Muscle of leg (tissue), 3 donors: ENCODE measurements at regions not wholly inside any gene's neighbourhood (a gene's known extent, or its start where the extent isn't known, plus 50 kb on each side); places are given as distances from the start of the nearest gene placed in this dataset.
"Not testable (repeated sequence)": the region's sequence is repeated elsewhere in the genome, so short reads cannot be mapped to it uniquely, and the experiment has no call there.

Source experiments
- DNase-seq: peaks from one replicate; pipeline ENCODE4 v3.0.0; 2013
- H3K27ac ChIP-seq: one replicate; pipeline ENCODE4 v1.5.1; 2013; ENCODE audit warnings: mild to moderate bottlenecking, low read length, control low read depth
- H3K27me3 ChIP-seq: one replicate; pipeline ENCODE4 v1.6.1; 2013; ENCODE audit warnings: low read length; ENCODE audit not compliant: control insufficient read depth, insufficient read depth
- H3K36me3 ChIP-seq: one replicate; pipeline ENCODE4 v1.6.1; 2013; ENCODE audit warnings: low read length; ENCODE audit not compliant: control insufficient read depth, insufficient read depth
- H3K4me1 ChIP-seq: one replicate; pipeline ENCODE4 v1.6.1; 2013; ENCODE audit warnings: low read length; ENCODE audit not compliant: control insufficient read depth, insufficient read depth
- H3K4me3 ChIP-seq: one replicate; pipeline ENCODE4 v1.5.1; 2013; ENCODE audit warnings: low read length, control low read depth
- H3K9me3 ChIP-seq: replicated peaks from 2 replicates; pipeline ENCODE4 v1.6.1; 2013; ENCODE audit warnings: low read depth, low read length; ENCODE audit not compliant: control insufficient read depth
- WGBS: methylation state at CpG from one replicate; pipeline ENCODE4 v1.1.5; 2013; ENCODE audit warnings: missing lambda C conversion rate; ENCODE audit not compliant: insufficient coverage; 5-methylcytosine and 5-hydroxymethylcytosine counted together

- WGBS: no CpG with 5 or more reads among the region's 2 CpGs
- not testable (repeated sequence) for H3K27me3 ChIP-seq, H3K9me3 ChIP-seq, DNase-seq, H3K27ac ChIP-seq, H3K36me3 ChIP-seq, H3K4me1 ChIP-seq, H3K4me3 ChIP-seq
Measured at GRCh38 chr7:29699723-29700122, 106.6 kb upstream of the WIPF3 start.

DNA sequence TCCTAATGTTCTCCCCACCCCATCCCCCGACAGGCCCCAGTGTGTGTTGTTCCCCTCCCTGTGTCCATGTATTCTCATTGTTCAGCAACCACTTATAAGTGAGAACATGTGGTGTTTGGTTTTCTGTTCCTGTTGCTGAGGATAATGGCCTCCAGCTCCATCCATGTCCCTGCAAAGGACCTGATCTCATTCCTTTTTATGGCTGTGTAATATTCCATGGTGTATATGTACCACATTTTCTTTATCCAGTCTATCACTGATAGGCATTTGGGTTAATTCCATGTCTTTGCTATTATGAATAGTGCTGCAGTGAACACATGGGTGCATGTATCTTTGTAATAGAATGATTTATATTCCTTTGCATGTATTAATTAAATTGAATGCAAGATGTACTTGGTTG lies 104.8 kb upstream of the WIPF3 start:
- DNase-seq, H3K4me1 ChIP-seq, H3K9me3 ChIP-seq, H3K27ac ChIP-seq, H3K4me3 ChIP-seq, H3K36me3 ChIP-seq, H3K27me3 ChIP-seq: not testable (repeated sequence)
- WGBS: no CpG with 5 or more reads among the region's 1 CpG

DNA sequence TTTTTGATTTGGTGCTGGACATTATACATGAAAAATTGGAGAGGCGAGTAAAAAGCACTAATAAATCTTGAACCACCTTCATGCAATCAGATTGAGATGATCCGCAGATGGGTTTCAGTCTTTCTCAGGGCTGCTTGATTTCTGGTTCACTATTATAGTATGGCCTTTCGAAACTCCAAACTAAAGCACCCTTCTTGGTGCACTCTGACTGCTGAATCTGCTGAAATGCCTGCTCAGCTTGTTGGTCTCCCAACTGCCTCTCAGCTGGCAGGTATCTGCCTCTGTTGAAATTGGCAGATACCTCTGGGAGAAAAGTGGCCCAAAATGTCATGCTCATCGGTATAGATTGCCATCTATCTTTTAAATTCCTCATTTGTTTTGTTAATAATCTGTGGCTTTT lies 102.5 kb upstream of the WIPF3 start:
- not testable (repeated sequence) for DNase-seq, H3K4me3 ChIP-seq, H3K27me3 ChIP-seq, H3K4me1 ChIP-seq, H3K9me3 ChIP-seq, H3K36me3 ChIP-seq, H3K27ac ChIP-seq
- no CpG with 5 or more reads among the region's 4 CpGs for WGBS

- not testable (repeated sequence) for H3K27me3 ChIP-seq, H3K4me1 ChIP-seq, H3K4me3 ChIP-seq, H3K36me3 ChIP-seq, DNase-seq, H3K9me3 ChIP-seq, H3K27ac ChIP-seq
Measured at GRCh38 chr7:29709002-29709401, 97.3 kb upstream of the WIPF3 start.

DNA sequence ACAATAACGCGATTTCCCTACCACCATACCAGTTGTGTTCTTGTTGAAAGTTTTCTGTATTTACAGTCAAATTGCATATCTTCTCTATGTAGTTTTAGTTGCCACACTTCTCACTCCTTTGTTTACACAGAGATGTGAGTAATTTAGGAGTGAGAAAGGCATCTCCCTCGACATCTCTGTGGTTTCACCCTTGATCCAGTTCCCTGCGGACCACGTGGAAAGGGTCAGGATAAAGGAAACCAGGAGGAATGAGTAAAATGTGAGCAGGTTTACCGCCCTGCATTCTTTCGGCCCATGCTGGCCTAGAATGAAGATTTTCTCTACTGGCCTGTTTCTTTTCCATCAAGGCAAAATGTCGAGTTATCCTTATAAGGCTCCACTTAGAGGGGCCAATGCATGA lies 83.2 kb upstream of the WIPF3 start:
- H3K9me3 ChIP-seq, H3K4me3 ChIP-seq, H3K27ac ChIP-seq, H3K4me1 ChIP-seq, H3K27me3 ChIP-seq, H3K36me3 ChIP-seq: not testable (repeated sequence)
- 15% methylated on average over 3 of the region's 8 CpGs for WGBS
- DNase-seq: peak; percentile 4

GRCh38 chr7:29723599-29723998 lies 82.7 kb upstream of the WIPF3 start:
- Histone ChIP-seq H3K4me3 (no peak overlapping the region), H3K36me3 (no peaks in the 10 kb centered on the region), H3K27ac (no peak overlapping the region), H3K9me3 (no peaks in the 10 kb centered on the region), H3K27me3 (no peaks in the 10 kb centered on the region), H3K4me1 (no peaks in the 10 kb centered on the region)
- WGBS: 51% methylated on average over 5 of the region's 5 CpGs
- DNase-seq: peak; percentile 60

DNA sequence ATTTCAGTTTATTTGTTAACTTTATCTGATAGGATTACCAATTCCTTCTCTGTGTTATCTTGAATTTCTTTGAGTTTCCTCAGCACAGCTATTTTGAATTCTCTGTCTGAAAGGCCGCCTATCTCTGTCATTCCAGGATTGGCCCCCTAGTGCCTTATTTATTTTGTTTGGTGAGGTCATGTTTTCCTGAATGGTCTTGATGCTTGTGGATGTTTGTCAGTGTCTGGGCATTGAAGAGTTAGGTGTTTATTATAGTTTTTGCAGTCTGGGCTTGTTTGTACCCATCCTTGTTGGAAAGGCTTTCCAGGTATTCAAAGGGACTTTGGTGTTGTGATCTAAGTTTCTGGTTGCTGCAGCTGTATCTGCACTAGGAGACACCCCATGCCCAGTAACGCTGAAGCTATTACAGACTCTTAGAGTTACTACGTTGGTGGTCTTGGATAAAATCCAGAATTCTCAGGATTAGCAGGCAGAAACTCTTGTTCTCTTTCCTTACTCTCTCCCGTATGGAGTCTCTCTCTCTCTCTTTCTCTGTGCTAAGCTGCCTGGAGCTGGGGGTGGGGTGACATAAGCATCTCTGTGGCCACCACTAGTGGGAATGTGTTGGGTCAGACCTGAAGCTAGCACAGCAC lies 76.7 kb upstream of the WIPF3 start:
- H3K9me3 ChIP-seq, H3K27me3 ChIP-seq, H3K36me3 ChIP-seq, H3K4me1 ChIP-seq, DNase-seq, H3K4me3 ChIP-seq, H3K27ac ChIP-seq: not testable (repeated sequence)
- 100% methylated on average over 1 of the region's 4 CpGs for WGBS

DNA sequence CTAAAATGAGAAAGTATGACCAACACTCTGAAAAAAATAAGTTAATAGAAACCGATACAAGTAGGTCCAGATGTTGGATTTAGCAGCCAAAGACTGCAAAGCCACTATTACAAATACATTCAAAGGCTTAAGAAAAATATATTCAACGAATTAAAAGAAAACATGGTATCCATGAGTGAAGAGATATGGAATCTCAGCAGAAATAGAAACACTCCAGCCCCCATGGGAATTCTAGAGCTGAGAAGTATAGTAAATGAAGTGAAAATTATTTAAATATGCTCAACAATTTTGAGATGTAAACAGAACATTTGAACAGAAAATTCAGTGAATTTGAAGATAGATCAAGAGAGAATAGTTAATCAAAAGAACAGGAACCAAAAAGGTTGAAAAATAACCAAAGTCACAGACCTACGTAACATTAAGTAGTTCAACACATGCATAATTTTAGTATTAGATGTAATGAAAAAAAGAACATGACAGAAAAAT lies 72.0 kb upstream of the WIPF3 start:
- Histone ChIP-seq H3K27me3 (no peaks in the 10 kb centered on the region), H3K9me3 (no peaks in the 10 kb centered on the region), H3K27ac (no peak overlapping the region), H3K4me3 (no peak overlapping the region), H3K4me1 (no peaks in the 10 kb centered on the region), H3K36me3 (no peaks in the 10 kb centered on the region)
- DNase-seq: no peak
- no CpG with 5 or more reads among the region's 3 CpGs for WGBS

DNA sequence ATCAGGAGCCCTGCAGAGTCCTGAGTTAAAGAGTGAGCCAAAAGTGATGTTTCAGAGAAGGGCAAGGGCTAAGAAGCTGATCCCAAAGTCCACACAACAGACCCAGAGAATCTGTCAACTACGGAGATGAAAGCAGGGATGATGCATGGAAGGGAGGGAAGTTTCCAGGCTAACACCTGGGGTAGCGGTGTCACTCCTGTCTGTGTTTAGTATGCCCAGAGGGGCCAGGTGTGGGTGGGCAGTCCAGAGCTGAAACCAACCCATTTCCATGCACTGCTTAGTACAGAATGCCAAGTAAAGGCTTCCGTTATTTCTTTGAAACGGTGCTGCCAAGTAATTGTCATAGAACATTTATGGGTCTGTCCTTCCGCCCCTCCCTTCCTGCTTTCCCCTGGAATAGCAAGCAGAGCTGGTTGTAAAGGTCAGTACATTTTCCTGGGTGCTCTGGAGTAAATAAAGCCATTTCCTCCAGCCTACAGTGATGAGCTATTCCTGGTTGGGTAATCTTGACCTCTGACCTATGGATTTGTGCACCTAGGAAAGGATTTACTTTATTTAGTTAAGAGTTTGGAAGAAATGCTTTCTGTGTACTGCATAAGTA lies 58.6 kb upstream of the WIPF3 start:
- H3K4me1 ChIP-seq, DNase-seq, H3K27ac ChIP-seq, H3K27me3 ChIP-seq, H3K4me3 ChIP-seq, H3K9me3 ChIP-seq, H3K36me3 ChIP-seq: not testable (repeated sequence)
- WGBS: no CpG with 5 or more reads among the region's 5 CpGs

DNA sequence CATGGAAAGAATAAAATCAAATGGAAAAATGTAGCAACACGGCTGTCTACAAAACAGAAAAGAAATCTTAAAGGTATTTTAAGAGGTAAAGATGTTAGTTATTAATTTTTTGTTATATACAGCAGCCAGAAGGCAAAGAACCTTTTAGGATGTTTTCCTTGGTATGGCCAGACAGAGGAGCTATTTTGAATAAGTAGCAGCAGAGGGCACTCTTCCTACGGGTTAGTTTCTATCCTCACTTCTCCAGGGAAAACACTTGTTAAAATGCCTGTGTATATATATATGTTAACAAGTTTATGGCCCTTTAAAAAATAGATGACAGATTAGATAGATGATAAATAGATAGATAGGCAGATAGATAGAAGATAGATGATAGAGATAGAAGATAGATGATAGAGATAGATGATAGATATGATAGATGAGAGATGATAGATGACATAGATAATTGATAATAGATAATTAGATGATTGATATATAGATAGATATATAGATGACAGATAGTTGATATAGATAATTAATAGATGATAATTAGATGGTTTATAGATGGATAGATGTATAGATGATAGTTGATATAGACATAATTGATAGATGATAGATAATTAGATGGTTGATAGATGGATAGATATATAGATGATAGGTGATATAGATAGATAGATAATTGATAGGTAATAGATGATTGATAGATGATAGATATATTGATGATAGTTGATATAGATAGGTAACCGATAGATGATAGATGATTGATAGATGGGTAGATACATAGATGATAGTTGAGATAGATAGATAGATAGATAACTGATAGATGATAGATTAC lies 57.8 kb upstream of the WIPF3 start:
- no peak overlapping the region for H3K27ac ChIP-seq
- no CpG with 5 or more reads among the region's 3 CpGs for WGBS
- peak; percentile 69 for DNase-seq

More for the DNA sequence above, 57.8 kb upstream of the WIPF3 start:
- H3K36me3 ChIP-seq: no peaks in the 10 kb centered on the region
- no peak overlapping the region for H3K4me3 ChIP-seq
- H3K27me3 ChIP-seq: no peaks in the 10 kb centered on the region
- H3K9me3 ChIP-seq: no peaks in the 10 kb centered on the region
- H3K4me1 ChIP-seq: no peaks in the 10 kb centered on the region
